ENCODE measurements at regions not wholly inside any gene's neighbourhood (a gene's known extent, or its start where the extent isn't known, plus 50 kb on each side); places are given as distances from the start of the nearest gene placed in this dataset.
"Not testable (repeated sequence)": the region's sequence is repeated elsewhere in the genome, so short reads cannot be mapped to it uniquely, and the experiment has no call there.

DNA sequence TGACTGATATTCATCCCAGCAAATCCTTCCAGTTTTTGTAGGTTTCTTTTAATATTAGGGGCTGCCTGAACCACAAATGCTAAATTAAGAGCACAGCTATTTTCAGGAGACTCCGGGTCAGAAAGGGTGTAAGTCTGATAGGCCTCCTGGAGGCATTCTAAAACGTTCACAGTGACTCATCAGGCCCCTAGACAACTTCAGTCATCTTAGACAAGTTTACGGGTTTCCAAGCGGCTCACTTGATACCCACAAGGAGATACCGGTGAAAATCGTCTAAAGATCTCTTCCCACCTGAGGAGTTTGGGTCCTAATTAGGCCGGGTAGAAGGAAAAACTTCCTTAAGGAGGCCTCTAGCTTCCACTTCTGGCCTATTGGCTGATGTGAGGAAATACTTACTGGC, 342.7 kb upstream of the USP9Y start:
- no peaks in the 10 kb centered on the region for H3K27me3 ChIP-seq
- no peaks in the 10 kb centered on the region for H3K36me3 ChIP-seq
- no peaks in the 10 kb centered on the region for H3K4me1 ChIP-seq
- H3K9me3 ChIP-seq, result no peaks in the 10 kb centered on the region
- no peak for TF ChIP-seq POLR2A (IDR thresholded peaks at IDR 0.05)
- TF ChIP-seq, protein P1, sequence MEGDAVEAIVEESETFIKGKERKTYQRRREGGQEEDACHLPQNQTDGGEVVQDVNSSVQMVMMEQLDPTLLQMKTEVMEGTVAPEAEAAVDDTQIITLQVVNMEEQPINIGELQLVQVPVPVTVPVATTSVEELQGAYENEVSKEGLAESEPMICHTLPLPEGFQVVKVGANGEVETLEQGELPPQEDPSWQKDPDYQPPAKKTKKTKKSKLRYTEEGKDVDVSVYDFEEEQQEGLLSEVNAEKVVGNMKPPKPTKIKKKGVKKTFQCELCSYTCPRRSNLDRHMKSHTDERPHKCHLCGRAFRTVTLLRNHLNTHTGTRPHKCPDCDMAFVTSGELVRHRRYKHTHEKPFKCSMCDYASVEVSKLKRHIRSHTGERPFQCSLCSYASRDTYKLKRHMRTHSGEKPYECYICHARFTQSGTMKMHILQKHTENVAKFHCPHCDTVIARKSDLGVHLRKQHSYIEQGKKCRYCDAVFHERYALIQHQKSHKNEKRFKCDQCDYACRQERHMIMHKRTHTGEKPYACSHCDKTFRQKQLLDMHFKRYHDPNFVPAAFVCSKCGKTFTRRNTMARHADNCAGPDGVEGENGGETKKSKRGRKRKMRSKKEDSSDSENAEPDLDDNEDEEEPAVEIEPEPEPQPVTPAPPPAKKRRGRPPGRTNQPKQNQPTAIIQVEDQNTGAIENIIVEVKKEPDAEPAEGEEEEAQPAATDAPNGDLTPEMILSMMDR (IDR thresholded peaks at IDR 0.05), result no peak
- no peak for DNase-seq
- no peak overlapping the region for H3K4me3 ChIP-seq
- no peak overlapping the region for H3K27ac ChIP-seq

DNA sequence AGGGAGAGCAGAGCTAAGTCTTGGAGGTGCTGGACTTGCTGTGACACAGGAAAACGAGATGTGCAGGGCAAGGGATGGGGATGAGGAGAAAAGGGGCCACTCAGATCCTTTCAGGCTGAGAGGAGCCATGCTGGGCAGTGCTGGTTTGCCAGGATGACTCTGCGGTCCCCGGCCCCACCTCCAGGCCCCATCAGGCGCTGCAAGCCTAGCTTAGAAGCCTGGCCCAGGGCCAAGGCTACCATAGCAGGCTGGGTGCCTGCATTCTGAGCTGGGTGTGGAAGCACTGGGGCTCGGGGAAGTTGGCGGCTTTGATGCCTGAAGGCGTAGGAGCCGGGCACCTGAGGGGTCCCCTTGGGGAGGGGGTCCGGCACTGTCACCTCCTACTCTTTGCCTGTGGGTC, 341.2 kb upstream of the USP9Y start:
- H3K9me3 ChIP-seq, result no peaks in the 10 kb centered on the region
- H3K4me3 ChIP-seq, result no peak overlapping the region
- no peaks in the 10 kb centered on the region for H3K27me3 ChIP-seq
- DNase-seq, result peak in 1 of 3 donors; percentile 70
- H3K4me1 ChIP-seq, result no peaks in the 10 kb centered on the region
- no peak for TF ChIP-seq POLR2A (IDR thresholded peaks at IDR 0.05)
- TF ChIP-seq, protein P1 (IDR thresholded peaks at IDR 0.05), result no peak
- no peaks in the 10 kb centered on the region for H3K36me3 ChIP-seq
- H3K27ac ChIP-seq, result no peak overlapping the region

DNA sequence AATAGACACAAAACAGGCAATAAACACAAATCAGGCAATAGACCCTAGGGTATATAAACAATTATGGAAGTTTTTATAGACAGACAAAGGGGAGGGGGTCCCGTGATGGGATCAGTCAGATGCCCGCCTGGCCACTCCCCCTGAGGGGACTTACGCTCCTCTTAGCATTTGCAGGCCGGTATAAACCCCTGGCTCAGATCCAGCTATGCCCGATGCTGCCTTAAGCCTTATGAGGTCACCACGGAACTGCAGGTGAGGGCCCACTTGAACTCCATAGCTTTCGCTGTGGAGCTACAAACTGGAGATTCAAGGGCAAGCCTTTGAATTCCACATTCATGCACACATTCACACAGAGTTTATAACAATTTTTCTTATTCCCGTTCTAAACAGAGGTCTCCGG, 340.5 kb upstream of the USP9Y start:
- no peak for TF ChIP-seq POLR2A (IDR thresholded peaks at IDR 0.05)
- TF ChIP-seq, protein P1 (IDR thresholded peaks at IDR 0.05), result no peak
- Histone ChIP-seq H3K4me3 (no peak overlapping the region), H3K9me3 (no peaks in the 10 kb centered on the region), H3K27ac (no peak overlapping the region), H3K27me3 (no peaks in the 10 kb centered on the region), H3K4me1 (no peaks in the 10 kb centered on the region), H3K36me3 (no peaks in the 10 kb centered on the region)
- DNase-seq, result no peak

DNA sequence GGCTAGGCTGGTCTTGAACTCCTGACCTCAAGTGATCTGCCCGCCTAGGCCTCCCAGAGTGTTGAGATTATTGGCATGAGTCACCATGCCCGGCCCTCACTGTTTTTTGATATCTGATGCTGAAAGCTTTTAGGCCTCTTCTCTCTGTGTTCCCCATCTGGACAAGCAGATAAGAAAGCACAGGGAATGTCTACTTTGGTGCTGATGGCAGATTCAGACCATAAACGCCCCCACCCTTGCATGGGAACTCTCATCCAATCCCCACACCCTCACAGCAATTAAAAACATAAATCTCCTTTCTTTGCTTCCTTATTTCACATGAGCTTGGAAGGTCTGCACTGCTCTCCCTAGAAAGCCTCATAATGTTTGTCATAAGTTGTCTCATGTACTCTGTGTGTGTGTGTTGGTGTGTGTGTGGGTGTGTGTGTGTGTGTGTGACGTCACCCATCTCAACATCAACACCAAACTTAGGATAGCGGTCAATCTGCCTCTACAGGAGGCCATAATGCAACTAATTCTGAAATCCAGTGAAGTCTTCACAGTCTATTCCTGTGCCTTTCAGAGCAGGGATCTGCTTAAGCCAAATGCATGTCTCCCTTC, 335.6 kb upstream of the USP9Y start:
- Histone ChIP-seq H3K27ac (no peak overlapping the region), H3K36me3 (no peaks in the 10 kb centered on the region), H3K4me3 (no peak overlapping the region), H3K9me3 (no peaks in the 10 kb centered on the region), H3K27me3 (no peaks in the 10 kb centered on the region), H3K4me1 (no peaks in the 10 kb centered on the region)
- TF ChIP-seq, protein P1 (IDR thresholded peaks at IDR 0.05), result no peak
- no peak for TF ChIP-seq POLR2A (IDR thresholded peaks at IDR 0.05)
- DNase-seq, result no peak

DNA sequence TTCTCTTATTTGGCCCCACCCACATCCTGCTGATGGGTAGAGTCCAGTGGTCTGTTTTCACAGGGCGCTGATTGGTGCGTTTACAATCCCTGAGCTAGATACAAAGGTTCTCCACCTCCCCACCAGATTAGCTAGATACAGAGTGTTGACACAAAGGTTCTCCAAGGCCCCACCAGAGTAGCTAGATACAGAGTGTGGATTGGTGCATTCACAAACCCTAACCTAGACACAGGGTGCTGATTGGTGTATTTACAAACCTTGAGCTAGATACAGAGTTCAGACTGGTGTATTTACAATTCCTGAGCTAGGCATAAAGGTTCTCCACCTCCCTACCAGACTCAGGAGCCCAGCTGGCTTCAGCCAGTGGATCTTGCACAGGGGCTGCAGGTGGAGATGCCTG, 326.4 kb upstream of the USP9Y start:
- H3K9me3 ChIP-seq, DNase-seq, H3K4me3 ChIP-seq, H3K27me3 ChIP-seq, H3K36me3 ChIP-seq, H3K27ac ChIP-seq, H3K4me1 ChIP-seq: not testable (repeated sequence)

DNA sequence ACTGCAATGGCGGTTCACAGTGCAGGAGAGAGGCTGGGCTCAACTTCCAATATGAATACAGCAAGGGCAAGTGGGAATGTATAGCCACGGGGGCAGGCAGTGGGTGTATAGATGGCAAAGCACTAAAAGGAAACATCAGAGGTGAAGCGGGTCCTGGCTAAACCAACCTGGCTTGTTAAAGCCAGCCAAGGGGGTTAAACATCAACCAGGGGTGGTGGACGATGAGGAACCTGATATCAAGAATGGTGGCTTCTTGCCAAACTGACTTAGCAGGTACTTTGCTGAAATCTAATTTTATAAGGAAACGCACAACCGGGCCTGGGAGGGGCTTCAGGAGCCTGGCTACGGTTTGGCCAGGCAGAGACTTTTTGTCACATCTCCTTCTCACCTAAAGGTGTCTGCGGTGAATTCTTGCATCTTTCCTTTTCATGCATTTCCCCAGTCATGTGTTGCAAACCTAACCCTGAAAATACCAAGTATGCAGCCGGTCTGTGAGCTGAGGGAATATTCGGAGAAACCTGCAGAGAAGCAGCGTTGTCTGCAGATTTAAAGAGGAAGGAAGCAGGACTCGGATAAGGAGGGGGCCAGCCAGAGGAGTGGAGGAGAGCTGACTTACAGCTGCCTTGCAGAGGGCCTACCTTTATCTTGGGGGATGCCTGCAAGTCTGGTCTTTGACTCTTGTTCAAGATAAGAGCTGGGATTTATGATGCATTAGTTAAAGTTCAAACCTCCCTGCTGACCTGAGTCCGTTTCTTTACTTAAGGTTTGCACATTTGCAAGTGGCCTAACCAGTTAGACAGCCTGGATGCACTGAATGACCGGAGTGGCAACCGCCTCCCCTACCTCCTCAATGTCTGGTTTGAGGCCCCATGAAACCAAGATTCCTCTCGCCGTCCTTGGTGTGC, 309.1 kb upstream of the USP9Y start:
- H3K4me1 ChIP-seq, H3K27me3 ChIP-seq, H3K9me3 ChIP-seq, H3K36me3 ChIP-seq: not testable (repeated sequence)
- DNase-seq, result peak in 1 of 3 donors; percentile 59
- H3K4me3 ChIP-seq, result peak overlapping the region in 1 of 4 donors; percentile 7
- H3K27ac ChIP-seq, result peak overlapping the region in 1 of 4 donors; percentile 52
